ENCODE measurements at regions not wholly inside any gene's neighbourhood (a gene's known extent, or its start where the extent isn't known, plus 50 kb on each side); places are given as distances from the start of the nearest gene placed in this dataset.

- DNase-seq (ENCODE audit: low read depth): no peak
Observed at GRCh38 chr20:6490849-6491248, 276.6 kb upstream of the BMP2 start.

- DNase-seq (ENCODE audit: low read depth): no peak
Observed at GRCh38 chr20:6489361-6490171, 277.9 kb upstream of the BMP2 start.

GRCh38 chr20:6485351-6485750 is 282.1 kb upstream of the BMP2 start:
- DNase-seq (ENCODE audit: low read depth): no peak

- DNase-seq (ENCODE audit: low read depth): no peak
Observed at GRCh38 chr20:6483727-6484126, 283.8 kb upstream of the BMP2 start.

- DNase-seq (ENCODE audit: low read depth): no peak
Observed at GRCh38 chr20:6482486-6482885, 285.0 kb upstream of the BMP2 start.

GRCh38 chr20:6480328-6481200 is 286.9 kb upstream of the BMP2 start:
- no peak for DNase-seq (ENCODE audit: low read depth)

GRCh38 chr20:6473197-6473596 is 294.3 kb upstream of the BMP2 start:
- peak; percentile 2 for DNase-seq (ENCODE audit: low read depth)

- DNase-seq (ENCODE audit: low read depth): no peak
Observed at GRCh38 chr20:6471871-6472270, 295.6 kb upstream of the BMP2 start.

GRCh38 chr20:6471110-6471647 is 296.3 kb upstream of the BMP2 start:
- DNase-seq (ENCODE audit: low read depth): no peak

GRCh38 chr20:6469695-6470094 is 297.8 kb upstream of the BMP2 start:
- DNase-seq (ENCODE audit: low read depth): no peak

GRCh38 chr20:6468423-6469116 is 298.9 kb upstream of the BMP2 start:
- no peak for DNase-seq (ENCODE audit: low read depth)

GRCh38 chr20:6467562-6467961 is 299.9 kb upstream of the BMP2 start:
- DNase-seq (ENCODE audit: low read depth): no peak

- DNase-seq (ENCODE audit: low read depth): no peak
Observed at GRCh38 chr20:6466075-6466810, 301.2 kb upstream of the BMP2 start.

- DNase-seq (ENCODE audit: low read depth): no peak
Observed at GRCh38 chr20:6450841-6451240, 316.6 kb upstream of the BMP2 start.

- DNase-seq (ENCODE audit: low read depth): no peak
Observed at GRCh38 chr20:6440443-6440799, 317.6 kb upstream of the FERMT1 start.

GRCh38 chr20:6439737-6440442 is 317.1 kb upstream of the FERMT1 start:
- DNase-seq (ENCODE audit: low read depth): no peak

- no peak for DNase-seq (ENCODE audit: low read depth)
Observed at GRCh38 chr20:6434131-6434530, 311.3 kb upstream of the FERMT1 start.

- DNase-seq (ENCODE audit: low read depth): no peak
Observed at GRCh38 chr20:6430381-6430780, 307.6 kb upstream of the FERMT1 start.

- DNase-seq (ENCODE audit: low read depth): no peak
Observed at GRCh38 chr20:6426287-6426891, 303.6 kb upstream of the FERMT1 start.

Measured in EH (cell line).